ENCODE measurements at regions not wholly inside any gene's neighbourhood (a gene's known extent, or its start where the extent isn't known, plus 50 kb on each side); places are given as distances from the start of the nearest gene placed in this dataset.

GRCh38 chr9:80013891-80014290 lies 442.1 kb downstream of the TLE4 start:
- no peak for DNase-seq

GRCh38 chr9:80012557-80013330 lies 441.0 kb downstream of the TLE4 start:
- no peak for DNase-seq

GRCh38 chr9:80009204-80009603 lies 437.4 kb downstream of the TLE4 start:
- DNase-seq, result no peak

- no peak for DNase-seq
These were observed 432.9 kb downstream of the TLE4 start for GRCh38 chr9:80004714-80005113.

GRCh38 chr9:79990536-79990935 lies 418.8 kb downstream of the TLE4 start:
- no peak for DNase-seq

- DNase-seq, result no peak
These were observed 417.3 kb downstream of the TLE4 start for GRCh38 chr9:79989079-79989478.

GRCh38 chr9:79988126-79988525 lies 416.4 kb downstream of the TLE4 start:
- DNase-seq, result no peak

- no peak for DNase-seq
These were observed 414.7 kb downstream of the TLE4 start for GRCh38 chr9:79986437-79986836.

- no peak for DNase-seq
These were observed 414.0 kb downstream of the TLE4 start for GRCh38 chr9:79985772-79986171.

GRCh38 chr9:79985264-79985663 lies 413.5 kb downstream of the TLE4 start:
- DNase-seq, result no peak

GRCh38 chr9:79984429-79985067 lies 412.8 kb downstream of the TLE4 start:
- no peak for DNase-seq

- DNase-seq, result no peak
These were observed 408.7 kb downstream of the TLE4 start for GRCh38 chr9:79980432-79980831.

GRCh38 chr9:79977510-79978197 lies 405.9 kb downstream of the TLE4 start:
- no peak for DNase-seq

- no peak for DNase-seq
These were observed 405.3 kb downstream of the TLE4 start for GRCh38 chr9:79977074-79977435.

- peak; percentile 99 for DNase-seq
These were observed 404.7 kb downstream of the TLE4 start for GRCh38 chr9:79976257-79977073.

GRCh38 chr9:79975621-79976256 lies 404.0 kb downstream of the TLE4 start:
- peak; percentile 94 for DNase-seq

GRCh38 chr9:79974806-79975422 lies 403.1 kb downstream of the TLE4 start:
- peak; percentile 77 for DNase-seq

- DNase-seq, result no peak
These were observed 401.9 kb downstream of the TLE4 start for GRCh38 chr9:79973627-79974026.

GRCh38 chr9:79970146-79970425 lies 398.3 kb downstream of the TLE4 start:
- no peak for DNase-seq

GRCh38 chr9:79969393-79970145 lies 397.8 kb downstream of the TLE4 start:
- DNase-seq, result no peak

GRCh38 chr9:79968533-79968932 lies 396.8 kb downstream of the TLE4 start:
- DNase-seq, result no peak

- DNase-seq, result no peak
These were observed 391.1 kb downstream of the TLE4 start for GRCh38 chr9:79962836-79963235.

All from NCI-H748 treated with DMSO at 0.1 percent for 48 hours (cell line).